Cardiac septum (tissue), 1 donor: ENCODE measurements at regions not wholly inside any gene's neighbourhood (a gene's known extent, or its start where the extent isn't known, plus 50 kb on each side); places are given as distances from the start of the nearest gene placed in this dataset.

ENCODE experiments used
- DNase-seq: peaks from one replicate; pipeline ENCODE4 v3.0.0-alpha.2; 2020; ENCODE audit warnings: low spot score
- intact Hi-C: fragments of 100-400 bp; cut with DNase I; formaldehyde crosslinking; loops from one replicate; pipeline ENCODE4 v1.14.0; 2022
- donor health status: DM: no; HTN: no; CAD: no.

DNA sequence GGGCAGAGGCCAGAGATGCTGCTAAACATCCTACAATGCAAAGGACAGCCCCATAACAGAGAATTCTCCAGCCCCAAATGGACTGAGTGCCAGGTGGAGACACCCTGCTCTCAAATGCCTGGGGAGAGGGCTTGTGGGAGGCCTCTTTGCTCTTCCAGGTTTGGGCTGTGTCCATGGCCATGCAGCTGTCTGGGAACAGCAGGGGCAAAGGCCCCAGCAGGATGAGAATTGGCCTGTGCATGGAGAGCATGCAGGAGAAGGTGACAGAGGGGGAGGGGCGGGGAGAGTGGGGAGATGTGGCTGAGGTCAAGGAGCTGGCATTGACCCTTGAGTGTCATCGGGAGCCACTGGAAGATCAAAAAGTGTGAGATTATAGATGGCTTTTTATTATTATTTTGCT is 111.5 kb upstream of the ERCC6L2 start:
- intact Hi-C loops, result no loop called here
- DNase-seq, result no peak

DNA sequence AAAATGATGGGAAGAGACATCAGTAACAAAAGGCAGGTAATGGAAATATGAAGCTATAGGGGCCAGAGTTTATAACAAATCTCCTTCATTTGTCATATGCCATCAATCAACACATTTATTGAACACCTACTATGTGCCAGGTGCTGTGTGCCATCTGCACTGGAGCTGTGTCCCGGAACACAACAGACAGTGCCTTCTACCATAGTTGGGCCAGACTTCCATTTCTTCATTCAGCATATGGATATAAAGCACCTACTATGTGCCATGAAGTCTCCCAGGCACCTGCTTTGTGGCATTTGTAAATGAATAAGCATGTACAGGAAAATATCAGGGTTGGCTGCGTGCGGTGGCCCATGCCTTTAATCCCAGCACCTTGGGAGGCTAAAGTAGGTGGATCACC is 112.5 kb upstream of the ERCC6L2 start:
- intact Hi-C loops, result no loop called here
- DNase-seq, result no peak

DNA sequence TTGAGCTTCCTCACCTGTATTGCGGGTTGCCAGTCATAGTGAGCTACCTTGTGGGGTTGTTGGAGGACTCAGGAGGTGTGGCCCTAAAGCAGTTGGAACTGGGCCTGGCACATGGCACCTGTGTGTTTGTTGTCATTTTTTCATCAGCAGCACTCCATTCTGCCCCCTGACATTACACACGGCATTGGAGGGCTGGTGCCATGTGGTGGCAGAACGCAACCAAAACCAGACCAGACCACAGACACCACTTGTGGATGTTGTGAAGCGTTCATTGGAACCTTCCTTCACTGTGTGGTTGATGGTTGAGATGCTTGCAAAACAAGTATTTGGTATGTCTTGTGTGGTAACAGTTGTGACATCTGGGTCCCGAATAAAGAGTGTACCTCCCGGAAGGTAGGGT is 113.2 kb upstream of the ERCC6L2 start:
- intact Hi-C loops, result no loop called here
- no peak for DNase-seq

DNA sequence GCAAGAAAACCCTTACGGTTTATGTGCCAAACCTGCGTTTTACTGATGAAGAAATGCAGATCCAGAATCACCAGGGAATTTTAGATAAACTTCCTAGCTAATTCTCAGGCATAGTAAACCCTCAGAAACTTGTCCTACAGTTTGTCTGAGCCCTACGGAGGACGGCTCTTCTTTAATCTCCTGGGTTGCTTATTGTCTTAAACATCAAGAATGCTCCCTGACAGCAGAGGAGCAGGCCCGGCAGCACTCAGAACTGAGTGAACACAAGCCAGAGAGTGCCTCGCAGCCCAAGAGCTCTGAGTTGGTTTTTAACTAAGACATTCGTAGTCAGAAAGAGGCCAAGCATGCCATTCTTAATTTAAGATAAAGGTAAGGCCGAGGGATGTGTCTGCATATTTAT is 114.7 kb upstream of the ERCC6L2 start:
- no peak for DNase-seq
- intact Hi-C loops, result no loop called here

DNA sequence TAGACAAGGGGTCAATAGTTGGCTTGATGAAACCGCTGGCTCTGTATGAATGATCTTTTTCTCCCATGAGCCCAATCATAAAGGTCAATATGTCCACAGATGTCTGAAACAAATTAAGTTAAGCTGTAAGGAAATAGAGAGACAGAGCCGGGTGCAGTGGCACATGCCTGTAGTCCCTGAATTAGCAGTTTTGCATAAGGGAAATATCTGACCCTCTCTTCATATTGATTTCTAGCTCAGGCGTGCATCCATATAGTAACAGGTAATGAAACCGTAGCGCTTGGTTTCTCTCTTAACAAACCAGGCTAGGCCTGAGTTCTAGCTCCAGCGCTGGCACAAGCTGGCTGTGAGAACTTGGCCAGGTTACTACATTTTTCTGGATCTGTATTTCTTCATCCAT is 118.1 kb upstream of the ERCC6L2 start:
- no peak for DNase-seq
- intact Hi-C loops, result no loop called here

DNA sequence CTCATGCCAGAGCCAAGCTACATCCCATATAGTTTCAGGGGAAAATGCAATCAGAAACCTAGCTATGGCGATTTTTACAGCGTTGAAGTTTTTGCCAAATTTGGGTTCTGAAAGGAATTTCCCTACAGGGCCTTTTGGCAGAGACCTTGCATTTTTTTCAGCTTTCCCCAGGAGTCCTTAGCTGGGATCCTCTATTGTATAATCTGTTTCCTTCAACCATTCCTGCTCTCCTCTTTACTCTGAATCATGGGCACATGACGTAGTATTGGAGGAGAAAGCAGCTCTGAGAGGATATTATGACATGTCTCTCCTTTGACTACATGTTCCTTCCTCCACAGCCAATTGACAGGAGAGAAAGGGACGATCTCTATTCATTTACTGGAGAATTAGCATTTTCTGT is 118.5 kb upstream of the ERCC6L2 start:
- intact Hi-C loops, result no loop called here
- DNase-seq, result no peak

DNA sequence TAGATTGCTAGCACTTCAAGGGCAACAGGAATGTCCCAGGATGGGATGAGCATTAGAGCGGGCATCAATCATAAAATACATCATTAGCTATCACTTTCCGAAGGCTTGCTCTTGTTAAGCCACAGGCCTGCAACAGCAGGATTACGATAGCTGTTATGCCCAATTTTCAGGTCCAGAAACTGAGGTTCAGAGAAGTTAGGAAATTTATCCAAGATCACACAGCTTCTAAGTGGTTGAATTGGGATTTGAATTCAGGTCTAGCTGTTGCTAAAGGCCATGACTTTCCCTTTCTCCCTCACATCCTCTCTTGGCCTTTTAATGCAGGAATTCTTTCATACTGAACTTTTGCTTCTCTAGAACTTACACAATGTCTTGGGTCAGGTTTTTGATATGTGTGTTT is 119.4 kb upstream of the ERCC6L2 start:
- intact Hi-C loops, result no loop called here
- no peak for DNase-seq

DNA sequence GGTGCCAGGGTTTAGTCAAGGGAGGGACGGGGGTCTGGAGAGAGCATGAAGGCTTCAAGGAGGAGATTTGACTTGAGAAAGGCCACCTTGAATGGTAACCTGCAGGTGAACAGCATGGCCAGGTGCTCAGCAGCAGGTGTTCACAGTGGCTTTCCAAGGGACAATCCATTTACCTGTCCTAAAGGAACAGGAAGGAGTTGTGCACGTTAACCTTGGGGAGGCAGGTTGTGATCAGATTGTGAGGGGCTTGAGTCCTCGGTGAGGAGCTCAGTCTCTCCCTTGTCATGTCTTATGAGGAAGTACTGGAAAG is 120.1 kb upstream of the ERCC6L2 start:
- intact Hi-C loops, result no loop called here
- DNase-seq, result no peak

DNA sequence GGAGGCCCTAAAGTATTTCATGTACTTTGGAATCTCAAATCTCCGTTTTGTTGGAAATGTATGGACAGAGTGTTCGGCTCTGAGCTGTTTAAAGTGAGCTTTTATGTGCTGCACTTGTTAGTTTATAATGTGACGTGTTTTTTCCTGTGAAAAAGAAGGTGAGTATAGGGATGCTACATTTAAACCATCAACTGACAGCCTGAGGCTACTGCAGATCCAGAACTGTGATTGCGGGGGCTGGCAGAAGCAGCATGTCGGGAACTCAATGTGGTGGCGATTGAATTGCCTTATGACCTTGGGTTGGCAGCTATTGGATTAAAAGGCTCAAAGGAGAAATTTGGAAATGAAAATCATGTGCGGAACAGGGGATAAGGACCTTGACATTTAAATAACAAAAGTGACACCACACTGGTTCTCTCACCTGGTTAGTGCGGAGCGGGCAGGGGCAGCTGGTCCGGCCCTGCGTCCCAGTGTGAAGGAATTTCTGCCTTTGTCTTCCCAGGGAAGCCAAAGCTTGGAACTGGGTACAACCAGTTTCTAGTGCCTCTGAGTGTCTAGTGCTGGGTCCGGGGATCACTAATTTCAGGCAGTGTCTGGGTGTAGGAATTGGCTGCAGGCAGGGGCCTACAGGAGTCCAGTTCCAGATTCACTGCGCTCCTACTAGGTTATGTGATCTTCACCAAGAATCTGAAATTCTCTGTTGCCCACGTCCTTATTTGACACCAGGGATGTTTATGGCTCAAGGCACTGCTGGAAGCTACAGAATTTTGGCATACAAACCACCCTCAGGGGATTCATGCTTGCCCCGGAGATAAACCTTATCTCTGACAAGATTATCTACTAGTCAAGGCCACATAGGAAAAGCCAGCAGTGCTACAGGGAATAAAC is 120.7 kb upstream of the ERCC6L2 start:
- intact Hi-C loops, result no loop called here
- no peak for DNase-seq

DNA sequence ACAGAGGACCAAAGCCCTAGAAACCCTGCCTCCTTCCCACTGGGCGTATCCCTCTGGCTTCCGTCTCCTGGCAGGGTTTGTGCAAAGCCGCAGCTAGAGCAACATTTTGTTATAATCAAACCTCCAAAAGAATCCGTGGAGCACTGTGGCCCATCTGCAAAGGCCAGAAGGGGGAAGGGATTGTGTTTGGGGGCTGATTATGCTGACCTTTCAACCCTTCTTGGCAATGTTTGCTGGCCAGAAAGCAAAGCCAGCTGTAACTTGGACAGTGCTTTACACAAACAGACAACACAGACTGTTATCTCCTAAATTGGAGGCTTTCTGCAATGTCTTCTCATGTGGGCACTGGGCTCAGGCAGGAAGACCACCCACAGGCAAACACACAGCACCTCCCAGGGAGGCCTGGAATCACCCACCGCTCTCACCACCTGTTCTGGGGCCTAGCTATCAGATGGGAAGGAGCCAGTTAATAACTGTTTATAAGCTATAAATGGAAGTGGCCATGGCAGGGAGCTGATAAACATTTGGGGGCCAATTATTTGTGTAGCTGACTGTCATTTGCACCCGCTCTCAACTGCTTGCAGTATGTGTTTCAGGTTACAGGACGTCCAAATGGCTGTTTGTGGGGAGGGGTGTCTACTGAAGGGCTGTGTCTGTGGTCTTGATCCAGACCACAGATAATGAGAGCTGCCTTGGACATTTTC is 121.6 kb upstream of the ERCC6L2 start:
- intact Hi-C loops, result no loop called here
- DNase-seq, result no peak

DNA sequence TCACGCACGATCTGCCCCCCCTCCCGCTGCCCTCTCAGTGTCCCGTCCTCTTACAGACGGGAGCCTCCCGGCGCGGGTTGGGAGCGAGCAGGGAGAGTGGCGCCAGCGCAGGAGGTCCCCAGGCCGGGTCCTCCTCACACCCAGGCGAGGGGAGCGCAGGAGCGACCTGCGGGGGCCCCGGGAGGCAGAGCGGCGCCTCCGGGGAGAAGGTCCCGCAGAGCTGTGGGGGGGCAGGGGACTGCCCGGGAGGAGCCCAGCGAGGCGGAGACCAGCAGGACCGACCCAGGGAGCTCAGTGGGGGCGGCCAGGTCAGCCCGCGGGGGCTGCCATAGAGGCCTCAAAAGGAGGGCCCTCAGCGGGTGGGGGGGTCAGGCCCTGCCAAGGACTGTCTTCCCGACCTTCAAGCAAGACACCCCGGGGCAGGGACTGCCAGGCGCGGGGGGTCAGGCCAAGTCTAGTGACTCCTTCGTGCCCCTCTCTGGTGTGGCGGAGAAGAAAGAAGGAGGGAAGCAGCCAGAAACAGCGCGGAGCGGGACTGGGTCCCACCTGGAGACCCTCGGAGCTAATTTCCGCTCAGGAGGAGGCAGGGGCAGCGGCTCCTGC is 123.3 kb upstream of the ERCC6L2 start:
- DNase-seq, result no peak
- intact Hi-C loops, result no loop called here

DNA sequence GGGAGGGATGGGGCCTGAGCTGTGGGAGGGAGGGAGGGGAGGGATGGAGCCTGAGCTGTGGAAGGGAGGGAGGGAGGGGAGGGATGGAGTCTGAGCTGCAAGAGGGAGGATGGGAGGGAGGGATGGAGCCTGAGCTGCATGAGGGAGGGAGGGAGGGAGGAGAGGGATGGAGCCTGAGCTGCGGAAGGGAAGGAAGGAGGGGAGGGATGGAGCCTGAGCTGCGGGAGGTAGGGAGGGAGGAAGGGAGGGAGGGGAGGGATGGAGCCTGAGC is 124.0 kb upstream of the ERCC6L2 start:
- intact Hi-C loops, result no loop called here
- DNase-seq, result no peak

DNA sequence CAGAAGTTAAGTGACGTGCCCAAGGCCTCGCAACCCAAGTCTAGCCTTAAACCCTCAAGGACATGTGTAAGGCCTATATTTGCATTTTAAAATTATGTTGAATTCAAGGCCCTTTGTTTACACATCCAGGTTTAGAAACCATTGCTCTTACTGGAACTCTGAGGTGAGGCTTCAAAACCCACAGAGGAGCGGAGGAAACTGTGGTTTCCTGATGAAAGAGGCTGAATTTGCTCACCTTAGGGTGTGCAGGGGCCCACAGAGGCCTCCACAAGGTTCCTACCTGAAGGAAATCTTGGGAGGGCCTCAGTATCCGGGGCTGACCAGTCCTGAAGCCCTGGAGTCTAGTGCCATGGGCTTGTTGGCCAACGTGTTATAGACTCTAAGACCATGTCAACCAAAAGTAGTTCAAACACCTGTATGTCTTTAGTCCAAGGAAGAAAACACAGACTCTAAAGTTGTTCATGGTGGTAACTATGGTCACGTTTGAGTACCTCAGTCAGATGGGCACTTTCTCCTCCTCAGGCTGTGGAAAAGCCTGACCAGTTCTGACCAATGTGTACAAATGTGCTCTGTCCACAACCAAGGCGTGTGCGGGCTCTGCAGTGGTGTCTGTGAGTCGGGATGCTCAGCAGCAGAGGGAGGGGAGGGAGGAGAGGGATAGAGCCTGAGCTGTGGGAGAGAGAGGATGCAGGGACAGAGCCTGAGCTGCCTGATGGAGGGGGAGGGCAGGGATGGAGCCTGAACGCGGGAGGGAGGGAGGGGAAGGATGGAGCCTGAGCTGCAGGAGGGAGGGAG is 124.6 kb upstream of the ERCC6L2 start:
- intact Hi-C loops, result no loop called here
- DNase-seq, result no peak

DNA sequence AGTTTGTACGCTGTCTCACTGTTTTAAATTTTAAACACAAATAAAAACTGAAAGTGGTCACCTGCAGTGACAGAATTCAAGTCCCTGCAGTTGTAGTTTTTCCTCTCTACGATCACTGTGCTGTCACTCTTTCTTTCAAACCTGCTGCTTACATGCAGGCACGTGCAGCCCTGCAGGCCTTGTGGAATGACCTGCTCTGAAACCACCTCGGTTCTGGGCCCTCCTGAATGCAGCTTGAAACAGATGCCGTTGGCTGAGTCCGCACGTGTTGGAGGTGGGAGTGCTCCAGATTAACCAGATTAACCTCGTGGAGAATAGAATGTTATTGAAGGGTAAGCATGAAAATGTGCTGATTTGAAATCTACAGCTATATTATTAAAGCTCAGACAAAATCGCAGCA is 126.0 kb upstream of the ERCC6L2 start:
- DNase-seq, result no peak
- intact Hi-C loops, result no loop called here

DNA sequence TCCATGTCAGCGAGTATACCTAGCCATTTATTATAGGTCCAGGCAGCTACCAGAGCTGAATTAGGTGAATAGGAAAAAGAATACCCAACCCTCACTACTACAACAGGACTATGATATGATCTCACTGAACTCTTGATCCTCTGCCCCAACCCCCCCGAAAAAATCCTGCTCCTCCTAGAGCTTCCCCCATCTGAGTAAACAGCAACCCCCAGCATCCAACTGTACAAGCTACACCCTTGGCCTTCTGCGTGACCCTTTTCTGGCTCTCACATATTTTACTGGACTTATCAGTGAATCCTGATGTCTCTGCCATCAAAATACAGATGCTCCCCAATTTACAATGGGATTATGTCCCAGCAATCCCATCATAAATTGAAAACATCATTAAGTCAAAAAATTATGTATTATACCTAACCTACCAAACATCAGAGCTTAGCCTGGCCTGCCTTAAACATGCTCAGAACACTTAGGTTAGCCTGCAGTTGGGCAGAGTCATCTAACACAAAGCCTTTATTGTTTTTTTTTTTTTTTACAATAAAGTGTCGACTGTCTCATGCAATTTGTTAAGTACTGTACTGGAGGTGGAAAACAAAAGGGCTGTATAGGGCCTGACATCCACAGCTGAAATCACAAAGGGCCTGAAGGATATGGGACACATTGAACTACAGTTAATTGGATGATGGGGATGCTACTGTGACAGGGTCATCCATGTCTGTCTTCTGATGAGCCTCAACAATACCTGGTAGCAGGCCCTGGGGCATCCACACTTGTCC is 128.9 kb upstream of the ERCC6L2 start:
- intact Hi-C loops, result no loop called here
- no peak for DNase-seq

DNA sequence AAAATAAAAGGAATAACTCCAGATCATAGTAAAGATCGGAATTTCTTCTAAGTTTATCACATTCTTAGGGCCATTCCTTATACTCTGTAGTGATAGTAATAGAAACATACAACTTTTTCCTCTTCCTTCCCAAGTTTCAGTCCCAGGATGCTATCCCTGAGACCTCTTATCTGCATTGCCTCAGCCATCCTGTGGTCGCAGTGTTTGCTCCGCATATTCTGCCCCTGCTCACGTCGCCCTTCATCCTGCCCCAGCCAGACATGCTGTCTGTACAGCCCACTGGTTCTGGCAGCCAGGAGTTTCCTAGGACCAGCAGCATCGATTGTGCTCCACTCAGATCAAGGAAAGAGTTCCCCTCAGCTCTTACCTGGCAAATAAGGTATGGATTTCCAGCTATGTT is 132.7 kb upstream of the ERCC6L2 start:
- DNase-seq, result no peak
- intact Hi-C loops, result no loop called here

DNA sequence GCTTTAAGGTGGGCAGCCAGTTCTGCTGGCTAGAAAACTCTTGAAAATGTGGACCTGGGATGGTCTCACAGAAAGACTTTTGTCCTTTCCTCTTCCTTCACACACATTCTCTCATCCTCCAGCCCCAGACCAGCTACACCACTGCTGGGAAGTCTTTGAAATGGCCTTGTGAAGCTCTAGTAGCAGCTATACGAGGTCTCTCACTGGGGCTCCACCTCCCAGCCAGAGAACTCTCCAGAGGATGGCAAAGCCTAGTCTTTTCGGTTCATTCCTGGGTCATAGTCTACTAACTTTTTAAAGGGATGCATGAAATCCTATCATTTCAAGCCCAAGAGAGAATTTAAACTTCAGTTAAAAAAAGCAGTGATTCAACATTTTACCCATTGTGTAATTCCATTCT is 133.9 kb upstream of the ERCC6L2 start:
- intact Hi-C loops, result no loop called here
- no peak for DNase-seq

DNA sequence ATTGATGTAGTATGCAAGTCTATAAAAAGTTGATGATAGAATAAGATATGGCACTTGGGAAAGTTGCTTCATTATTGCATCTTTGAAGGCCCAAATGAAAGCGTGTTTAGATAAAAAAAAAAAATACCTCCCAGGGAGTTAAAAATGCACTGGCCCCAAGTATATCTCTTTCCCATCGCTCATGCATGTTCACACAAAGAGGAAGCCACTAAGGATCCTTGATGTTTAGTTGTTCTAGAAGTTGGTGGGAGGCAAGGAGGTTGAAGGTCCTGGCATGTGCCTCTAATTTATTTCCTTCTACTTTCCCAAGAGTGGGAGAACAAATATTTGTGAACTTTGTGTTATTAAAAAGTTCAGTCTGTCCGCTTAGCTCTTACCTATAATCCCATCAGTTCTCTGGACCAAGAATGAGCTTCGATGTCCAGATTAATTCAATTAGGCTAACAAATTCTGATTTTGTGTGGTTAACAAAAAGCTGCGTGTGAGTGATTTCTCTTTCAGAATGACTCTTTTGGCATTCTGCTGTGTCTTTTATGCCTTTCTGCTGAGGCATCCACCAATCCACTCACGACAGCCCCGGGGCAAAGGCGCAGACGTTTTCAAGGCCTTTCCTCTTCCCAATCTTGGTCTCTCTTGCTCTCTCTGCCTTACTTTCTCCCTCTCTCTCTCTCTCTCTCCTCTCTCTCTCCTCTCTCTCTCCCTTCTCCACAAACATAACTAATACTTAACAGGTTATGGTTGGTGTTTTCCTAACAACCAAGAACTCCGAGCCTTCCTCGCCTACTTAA is 135.1 kb upstream of the ERCC6L2 start:
- no peak for DNase-seq
- intact Hi-C loops, result no loop called here

DNA sequence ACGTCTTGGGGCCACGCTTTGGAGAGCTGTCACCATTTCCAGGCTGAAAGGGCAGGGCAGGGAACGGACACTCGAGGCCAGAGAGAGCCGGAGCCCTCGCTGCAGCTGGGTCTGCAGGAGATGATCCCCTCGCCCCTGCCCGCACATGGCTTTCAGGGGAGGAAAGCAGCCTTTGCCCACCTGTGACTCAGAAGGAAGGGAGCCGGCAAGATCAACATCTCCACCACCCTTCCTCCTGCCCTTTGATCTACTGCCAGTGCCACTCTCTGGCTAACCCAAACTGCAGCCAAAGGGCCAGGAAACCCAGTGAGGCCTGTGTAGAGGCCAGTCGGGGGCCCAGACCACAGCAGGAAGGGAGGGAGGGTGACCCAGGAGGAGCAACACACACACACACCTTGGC is 137.1 kb upstream of the ERCC6L2 start:
- intact Hi-C loops, result no loop called here
- no peak for DNase-seq
